ENCODE measurements at regions not wholly inside any gene's neighbourhood (a gene's known extent, or its start where the extent isn't known, plus 50 kb on each side); places are given as distances from the start of the nearest gene placed in this dataset.

DNA sequence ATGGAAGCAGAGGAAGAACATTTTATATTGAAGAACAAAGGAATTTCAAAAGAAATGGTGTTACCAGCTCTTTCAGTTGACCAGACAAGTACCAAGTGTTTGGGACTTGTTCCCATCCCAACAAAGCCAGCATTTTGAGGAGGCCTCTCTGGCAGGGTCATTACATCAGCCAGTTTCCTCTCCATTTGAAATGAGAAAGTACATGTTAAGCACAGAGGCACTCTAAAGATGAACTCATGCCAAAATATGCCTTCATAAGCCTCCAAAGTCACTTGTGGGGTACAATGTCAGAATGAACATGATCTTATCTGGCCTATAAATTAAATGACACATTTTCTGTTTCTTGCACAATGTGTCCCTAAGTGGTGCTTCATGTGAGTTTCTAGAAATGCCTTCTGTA, 223.9 kb downstream of the PRL start:
- peaks cover 3% of the 10 kb centered on the region; the same call in 1 of the 2 replicates for H3K36me3 ChIP-seq (ENCODE audit: insufficient read depth, low read length)
- H3K4me1 ChIP-seq (ENCODE audit: insufficient read depth, low read length) = peaks cover 44% of the 10 kb centered on the region
- no peaks in the 10 kb centered on the region for H3K79me2 ChIP-seq (ENCODE audit: insufficient read depth, low read length)
- peak overlapping the region; percentile 48; the same call in 1 of the 2 replicates for H2AFZ ChIP-seq (ENCODE audit: low read depth, low read length)
- no peaks in the 10 kb centered on the region for H4K20me1 ChIP-seq (ENCODE audit: insufficient read depth, low read length)
- no peak overlapping the region for H3K4me3 ChIP-seq (ENCODE audit: low read depth in 1 of 2, low read length in 2 of 2)
- no peak overlapping the region for H3K4me2 ChIP-seq (ENCODE audit: insufficient read depth, low read length)
- 0 out of 3 replicates have a peak, but pooled peaks have one; percentile 32 for ATAC-seq (ENCODE audit: insufficient read depth, low read depth)
- H3K9ac ChIP-seq (ENCODE audit: low read depth, low read length) = no peak overlapping the region
- TF ChIP-seq EZH2 (IDR thresholded peaks at IDR 0.05; ENCODE audit: borderline replicate concordance, low read depth, low read length, severe bottlenecking) (no peak), CTCF (IDR thresholded peaks at IDR 0.05; ENCODE audit: borderline replicate concordance, extremely low read depth, low read length, poor library complexity, severe bottlenecking) (no peak)
- no peaks in the 10 kb centered on the region for H3K9me3 ChIP-seq (ENCODE audit: insufficient read depth, low read length, severe bottlenecking)
- no peaks in the 10 kb centered on the region for H3K27me3 ChIP-seq (ENCODE audit: insufficient read depth, low read length, poor library complexity)
- peak overlapping the region; percentile 59 for H3K27ac ChIP-seq (ENCODE audit: low read length)
- no peak for DNase-seq

GRCh38 chr6:22073516-22074198, 223.2 kb downstream of the PRL start:
- no peaks in the 10 kb centered on the region for H3K9me3 ChIP-seq (ENCODE audit: insufficient read depth, low read length, severe bottlenecking)
- no peak overlapping the region for H2AFZ ChIP-seq (ENCODE audit: low read depth, low read length)
- no peaks in the 10 kb centered on the region for H3K79me2 ChIP-seq (ENCODE audit: insufficient read depth, low read length)
- H4K20me1 ChIP-seq (ENCODE audit: insufficient read depth, low read length) = no peaks in the 10 kb centered on the region
- TF ChIP-seq EZH2 (IDR thresholded peaks at IDR 0.05; ENCODE audit: borderline replicate concordance, low read depth, low read length, severe bottlenecking) (no peak), CTCF (IDR thresholded peaks at IDR 0.05; ENCODE audit: borderline replicate concordance, extremely low read depth, low read length, poor library complexity, severe bottlenecking) (no peak)
- H3K4me3 ChIP-seq (ENCODE audit: low read depth in 1 of 2, low read length in 2 of 2) = no peak overlapping the region
- peaks cover 3% of the 10 kb centered on the region; the same call in 1 of the 2 replicates for H3K36me3 ChIP-seq (ENCODE audit: insufficient read depth, low read length)
- peak overlapping the region; percentile 10; the same call in 1 of the 2 replicates for H3K27ac ChIP-seq (ENCODE audit: low read length)
- H3K4me1 ChIP-seq (ENCODE audit: insufficient read depth, low read length) = peaks cover 42% of the 10 kb centered on the region
- H3K4me2 ChIP-seq (ENCODE audit: insufficient read depth, low read length) = no peak overlapping the region
- no peak for ATAC-seq (ENCODE audit: insufficient read depth, low read depth)
- no peak overlapping the region for H3K9ac ChIP-seq (ENCODE audit: low read depth, low read length)
- no peaks in the 10 kb centered on the region for H3K27me3 ChIP-seq (ENCODE audit: insufficient read depth, low read length, poor library complexity)
- DNase-seq = no peak

GRCh38 chr6:22078288-22078687, 218.5 kb downstream of the PRL start:
- no peaks in the 10 kb centered on the region for H3K36me3 ChIP-seq (ENCODE audit: insufficient read depth, low read length)
- H3K27ac ChIP-seq (ENCODE audit: low read length) = peak overlapping the region; percentile 32; the same call in 1 of the 2 replicates
- no peak overlapping the region for H3K9ac ChIP-seq (ENCODE audit: low read depth, low read length)
- peaks cover 5% of the 10 kb centered on the region for H3K4me1 ChIP-seq (ENCODE audit: insufficient read depth, low read length)
- H3K27me3 ChIP-seq (ENCODE audit: insufficient read depth, low read length, poor library complexity) = no peaks in the 10 kb centered on the region
- H2AFZ ChIP-seq (ENCODE audit: low read depth, low read length) = no peak overlapping the region
- TF ChIP-seq CTCF (IDR thresholded peaks at IDR 0.05; ENCODE audit: borderline replicate concordance, extremely low read depth, low read length, poor library complexity, severe bottlenecking) (no peak), EZH2 (IDR thresholded peaks at IDR 0.05; ENCODE audit: borderline replicate concordance, low read depth, low read length, severe bottlenecking) (no peak)
- DNase-seq = no peak
- H3K4me3 ChIP-seq (ENCODE audit: low read depth in 1 of 2, low read length in 2 of 2) = no peak overlapping the region
- ATAC-seq (ENCODE audit: insufficient read depth, low read depth) = no peak
- H3K4me2 ChIP-seq (ENCODE audit: insufficient read depth, low read length) = no peak overlapping the region
- H3K79me2 ChIP-seq (ENCODE audit: insufficient read depth, low read length) = no peaks in the 10 kb centered on the region
- H4K20me1 ChIP-seq (ENCODE audit: insufficient read depth, low read length) = no peaks in the 10 kb centered on the region
- H3K9me3 ChIP-seq (ENCODE audit: insufficient read depth, low read length, severe bottlenecking) = no peaks in the 10 kb centered on the region
